Loucy (cell line): ENCODE measurements at regions not wholly inside any gene's neighbourhood (a gene's known extent, or its start where the extent isn't known, plus 50 kb on each side); places are given as distances from the start of the nearest gene placed in this dataset.

Experiments
- H2AFZ ChIP-seq: fragments of 200-600 bp; sonication (generic); 2 replicates; pipeline ENCODE4 v1.6.0; 2016; ENCODE audit warnings: antibody characterized with exemption, mild to moderate bottlenecking, low read length, moderate library complexity
- H3F3A ChIP-seq: fragments of 200-600 bp; 2 replicates; pipeline ENCODE4 v1.6.0; 2016; ENCODE audit warnings: antibody characterized with exemption, low read depth, mild to moderate bottlenecking
- H3K27me3 ChIP-seq: fragments of 200-600 bp; sonication (generic); 2 replicates; pipeline ENCODE4 v1.6.1; 2014; ENCODE audit warnings: low read length, mild to moderate bottlenecking; ENCODE audit not compliant: insufficient read depth, poor library complexity, severe bottlenecking
- H3K36me3 ChIP-seq: fragments of 200-600 bp; sonication (generic); 2 replicates; pipeline ENCODE4 v1.6.1; 2016; ENCODE audit warnings: low read length; ENCODE audit not compliant: insufficient read depth
- H3K4me1 ChIP-seq: fragments of 200-600 bp; sonication (generic); 2 replicates; pipeline ENCODE4 v1.5.1; 2014; ENCODE audit warnings: low read length, mild to moderate bottlenecking; ENCODE audit not compliant: insufficient read depth, poor library complexity, severe bottlenecking
- H3K4me2 ChIP-seq: fragments of 200-600 bp; sonication (generic); 2 replicates; pipeline ENCODE4 v1.6.0; 2014; ENCODE audit warnings: antibody characterized with exemption, low read length, low read depth, mild to moderate bottlenecking; ENCODE audit not compliant: poor library complexity, severe bottlenecking
- H3K4me3 ChIP-seq: fragments of 200-600 bp; sonication (generic); 2 replicates; pipeline ENCODE4 v1.5.1; 2014; ENCODE audit warnings: low read length, mild to moderate bottlenecking, mixed read lengths; ENCODE audit not compliant: poor library complexity, severe bottlenecking
- H3K79me2 ChIP-seq: fragments of 200-600 bp; sonication (generic); 2 replicates; pipeline ENCODE4 v1.6.1; 2014; ENCODE audit warnings: low read length; ENCODE audit not compliant: insufficient read depth
- H3K9ac ChIP-seq: fragments of 200-600 bp; sonication (generic); 2 replicates; pipeline ENCODE4 v1.6.0; 2014; ENCODE audit warnings: mild to moderate bottlenecking, low read depth, low read length, moderate library complexity; ENCODE audit not compliant: poor library complexity, severe bottlenecking
- H3K9me2 ChIP-seq: fragments of 200-600 bp; sonication (generic); replicated peaks from 2 replicates; pipeline ENCODE4 v1.6.1; 2016; ENCODE audit warnings: low read depth, low read length, mixed read lengths
- H3K9me3 ChIP-seq: fragments of 200-600 bp; sonication (generic); 2 replicates; pipeline ENCODE4 v1.6.1; 2014; ENCODE audit warnings: mild to moderate bottlenecking, antibody characterized with exemption, low read length, low read depth; ENCODE audit not compliant: insufficient read depth
- H4K20me1 ChIP-seq: fragments of 200-600 bp; sonication (generic); 2 replicates; pipeline ENCODE4 v1.6.0; 2014; ENCODE audit warnings: antibody characterized with exemption, low read length, mild to moderate bottlenecking; ENCODE audit not compliant: insufficient read depth, poor library complexity, severe bottlenecking
- EZH2phosphoT487 ChIP-seq: fragments of 200-600 bp; IDR thresholded peaks from 2 replicates; pipeline ENCODE4 v1.6.1; 2018; ENCODE audit warnings: antibody characterized with exemption, mild to moderate bottlenecking, moderate library complexity, borderline replicate concordance
- TF ChIP-seq, protein P1 (sequence below): fragments of 200-600 bp; sonication (generic); conservative IDR thresholded peaks from 2 replicates; pipeline ENCODE4 v1.5.1; 2014; ENCODE audit warnings: mild to moderate bottlenecking, antibody characterized with exemption, low read length

DNA sequence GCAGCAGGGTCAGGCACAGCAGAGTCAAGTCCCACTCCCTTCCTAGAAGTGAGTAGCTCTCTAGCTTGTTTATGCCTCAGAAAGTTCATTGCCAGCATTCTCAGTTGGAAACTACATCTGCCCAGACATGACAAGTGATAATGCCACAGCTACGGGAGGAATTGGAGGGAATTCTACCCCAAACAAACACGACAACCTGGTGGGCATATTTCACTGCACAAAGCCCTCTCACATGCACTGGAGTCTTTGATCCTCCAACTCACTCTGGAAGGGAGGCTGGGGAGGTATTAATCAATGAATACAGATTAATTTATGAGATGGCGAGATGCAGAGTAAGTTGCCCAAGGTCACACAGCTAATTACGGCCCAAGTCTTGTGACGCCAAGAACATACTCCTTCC, 126.0 kb upstream of the MGMT start:
- H3K79me2 ChIP-seq = no peaks in the 10 kb centered on the region
- no peaks in the 10 kb centered on the region for H4K20me1 ChIP-seq
- H3K27me3 ChIP-seq = no peaks in the 10 kb centered on the region
- no peaks in the 10 kb centered on the region for H3K36me3 ChIP-seq
- H3K4me2 ChIP-seq = no peak overlapping the region
- H3K9ac ChIP-seq = no peak overlapping the region
- TF ChIP-seq, protein P1, sequence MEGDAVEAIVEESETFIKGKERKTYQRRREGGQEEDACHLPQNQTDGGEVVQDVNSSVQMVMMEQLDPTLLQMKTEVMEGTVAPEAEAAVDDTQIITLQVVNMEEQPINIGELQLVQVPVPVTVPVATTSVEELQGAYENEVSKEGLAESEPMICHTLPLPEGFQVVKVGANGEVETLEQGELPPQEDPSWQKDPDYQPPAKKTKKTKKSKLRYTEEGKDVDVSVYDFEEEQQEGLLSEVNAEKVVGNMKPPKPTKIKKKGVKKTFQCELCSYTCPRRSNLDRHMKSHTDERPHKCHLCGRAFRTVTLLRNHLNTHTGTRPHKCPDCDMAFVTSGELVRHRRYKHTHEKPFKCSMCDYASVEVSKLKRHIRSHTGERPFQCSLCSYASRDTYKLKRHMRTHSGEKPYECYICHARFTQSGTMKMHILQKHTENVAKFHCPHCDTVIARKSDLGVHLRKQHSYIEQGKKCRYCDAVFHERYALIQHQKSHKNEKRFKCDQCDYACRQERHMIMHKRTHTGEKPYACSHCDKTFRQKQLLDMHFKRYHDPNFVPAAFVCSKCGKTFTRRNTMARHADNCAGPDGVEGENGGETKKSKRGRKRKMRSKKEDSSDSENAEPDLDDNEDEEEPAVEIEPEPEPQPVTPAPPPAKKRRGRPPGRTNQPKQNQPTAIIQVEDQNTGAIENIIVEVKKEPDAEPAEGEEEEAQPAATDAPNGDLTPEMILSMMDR = no peak
- no peak for TF ChIP-seq EZH2phosphoT487
- no peak overlapping the region for H3K4me3 ChIP-seq
- H3K4me1 ChIP-seq = no peaks in the 10 kb centered on the region
- H3K9me2 ChIP-seq = no peaks in the 10 kb centered on the region
- H3F3A ChIP-seq = no peaks in the 10 kb centered on the region
- H3K9me3 ChIP-seq = no peaks in the 10 kb centered on the region
- H2AFZ ChIP-seq = no peak overlapping the region

DNA sequence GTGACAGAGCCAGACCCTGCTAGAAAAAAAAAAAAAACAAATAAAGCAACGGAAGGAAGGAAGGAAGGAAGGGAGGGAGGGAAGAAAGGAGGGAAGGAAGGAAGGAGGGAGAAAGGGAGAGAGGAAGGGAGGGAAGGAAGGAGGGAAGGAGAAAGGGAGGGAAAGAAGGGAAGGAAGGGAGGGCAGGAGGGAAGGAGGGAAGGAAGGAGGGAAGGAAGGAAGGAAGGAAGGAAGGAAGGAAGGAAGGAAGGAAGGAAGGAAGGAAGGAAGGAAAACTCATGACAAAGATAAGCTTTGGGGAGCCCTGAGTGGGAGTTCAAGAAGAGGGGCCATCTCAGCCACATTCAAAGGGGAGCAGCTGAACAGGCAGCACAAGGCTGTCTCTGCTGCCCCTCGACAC, 124.7 kb upstream of the MGMT start:
- Histone ChIP-seq H3K36me3 (no peaks in the 10 kb centered on the region), H3K4me1 (no peaks in the 10 kb centered on the region), H3K4me2 (no peak overlapping the region), H2AFZ (no peak overlapping the region), H3K27me3 (no peaks in the 10 kb centered on the region), H3K9me3 (no peaks in the 10 kb centered on the region), H3F3A (no peaks in the 10 kb centered on the region), H4K20me1 (no peaks in the 10 kb centered on the region), H3K9me2 (no peaks in the 10 kb centered on the region), H3K9ac (no peak overlapping the region), H3K4me3 (no peak overlapping the region), H3K79me2 (no peaks in the 10 kb centered on the region)
- TF ChIP-seq, protein P1 = no peak
- TF ChIP-seq EZH2phosphoT487 = no peak

DNA sequence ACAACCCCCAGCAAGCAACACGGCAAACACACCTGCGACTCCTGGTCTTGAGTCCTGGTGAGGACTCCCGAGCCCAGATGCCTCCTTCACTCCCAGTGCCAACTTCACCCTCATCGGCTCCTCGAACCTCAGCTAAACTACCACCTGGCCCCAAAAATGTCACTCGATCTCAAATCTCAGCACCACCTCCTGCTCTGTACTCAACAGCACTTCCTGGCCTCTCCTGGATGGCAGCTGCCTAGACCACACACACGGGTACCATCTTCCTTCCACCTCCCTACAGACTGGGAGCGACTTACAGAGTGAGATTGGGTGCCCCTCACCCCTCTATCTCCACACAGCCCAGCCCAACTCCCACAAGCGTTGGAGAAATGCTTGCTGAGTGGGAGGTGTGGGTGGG, 123.9 kb upstream of the MGMT start:
- no peak overlapping the region for H3K4me3 ChIP-seq
- H3K4me1 ChIP-seq = no peaks in the 10 kb centered on the region
- no peaks in the 10 kb centered on the region for H3K9me2 ChIP-seq
- no peaks in the 10 kb centered on the region for H3F3A ChIP-seq
- TF ChIP-seq, protein P1 = no peak
- TF ChIP-seq EZH2phosphoT487 = no peak
- H3K79me2 ChIP-seq = no peaks in the 10 kb centered on the region
- H3K27me3 ChIP-seq = no peaks in the 10 kb centered on the region
- no peak overlapping the region for H2AFZ ChIP-seq
- H3K4me2 ChIP-seq = no peak overlapping the region
- H3K36me3 ChIP-seq = no peaks in the 10 kb centered on the region
- no peaks in the 10 kb centered on the region for H3K9me3 ChIP-seq
- no peak overlapping the region for H3K9ac ChIP-seq
- H4K20me1 ChIP-seq = no peaks in the 10 kb centered on the region
